Neutrophil (primary cell): ENCODE measurements at regions not wholly inside any gene's neighbourhood (a gene's known extent, or its start where the extent isn't known, plus 50 kb on each side); places are given as distances from the start of the nearest gene placed in this dataset.
A peak's percentile ranks its signal among the peaks of the same experiment; 100 is the strongest.

Experiments used
- H3K27ac ChIP-seq: fragments of 200-600 bp; sonication (generic); 2 replicates; pipeline ENCODE4 v1.5.1; 2016; ENCODE audit warnings: mild to moderate bottlenecking, moderate library complexity
- H3K27me3 ChIP-seq: fragments of 200-600 bp; sonication (generic); 2 replicates; pipeline ENCODE4 v1.6.0; 2016; ENCODE audit warnings: mild to moderate bottlenecking
- H3K36me3 ChIP-seq: fragments of 200-600 bp; sonication (generic); 2 replicates; pipeline ENCODE4 v1.5.1; 2017
- H3K4me1 ChIP-seq, 2 experiments: fragments of 200-600 bp in 1 of 2; sonication (generic) in 1 of 2; 1 replicate in 1 of 2; 2 replicates in 1 of 2; pipeline versions ENCODE4 v1.5.1 to v1.6.1; 2013 to 2016; ENCODE audit warnings: low read depth in 1 of 2, low read length in 1 of 2, mild to moderate bottlenecking in 1 of 2, moderate library complexity in 1 of 2; ENCODE audit not compliant: control insufficient read depth in 1 of 2, insufficient read depth in 1 of 2
- H3K4me3 ChIP-seq, 2 experiments: fragments of 200-600 bp in 1 of 2; sonication (generic) in 1 of 2; 1 replicate in 1 of 2; 2 replicates in 1 of 2; pipeline ENCODE4 v1.5.1; 2013 to 2016; ENCODE audit warnings: low read depth in 1 of 2, low read length in 1 of 2, mild to moderate bottlenecking in 1 of 2, moderate library complexity in 1 of 2
- H3K9me3 ChIP-seq: fragments of 200-600 bp; sonication (generic); 2 replicates; pipeline ENCODE4 v1.5.1; 2016
- CTCF ChIP-seq: fragments of 200-600 bp; sonication (generic); IDR thresholded peaks from 2 replicates; pipeline ENCODE4 v1.5.1; 2016; ENCODE audit warnings: antibody characterized with exemption

DNA sequence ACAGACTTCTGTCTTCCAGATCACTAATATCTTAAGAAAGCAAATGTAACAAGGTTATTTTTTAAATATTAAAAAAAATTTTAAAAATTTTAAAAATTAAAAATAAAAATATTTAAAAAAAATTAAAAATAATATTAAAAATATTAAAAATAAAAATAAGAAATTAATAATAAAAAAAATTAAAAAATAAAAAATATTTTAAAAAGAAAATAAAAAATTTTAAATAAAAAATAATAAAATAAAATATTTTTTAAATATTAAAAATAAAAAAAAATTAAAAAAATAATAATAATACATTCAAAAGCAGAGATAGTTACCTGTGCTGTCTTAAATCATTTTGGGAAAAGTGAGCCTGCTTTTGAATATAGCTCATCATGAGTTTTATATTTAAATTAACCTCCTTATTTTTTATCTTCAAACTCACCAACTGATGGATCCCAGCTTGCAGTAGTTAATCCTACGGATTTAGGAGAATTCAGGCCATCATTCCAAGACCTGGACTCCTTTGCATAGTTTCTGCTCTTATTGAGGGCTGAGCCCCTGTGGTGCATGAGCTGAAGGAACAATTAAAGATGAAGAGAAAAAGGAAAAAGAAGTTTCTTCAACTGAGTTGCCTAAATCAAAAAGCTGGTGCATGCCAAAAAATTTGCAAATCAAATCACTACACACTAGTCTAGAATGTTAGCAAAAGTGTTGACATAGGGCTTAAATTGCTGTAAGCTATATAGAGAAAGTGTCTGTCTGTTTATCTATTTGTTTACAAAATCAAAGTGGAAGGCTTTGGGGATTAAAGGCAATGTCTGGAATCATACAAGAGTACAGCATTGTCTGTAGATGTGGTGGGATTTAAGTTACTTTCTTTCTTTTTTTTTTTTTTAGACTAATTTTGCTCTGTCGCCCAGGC is 50.5 kb upstream of the ZNF438 start:
- H3K36me3 ChIP-seq: no peaks in the 10 kb centered on the region

GRCh38 chr10:31083765-31084184 is 52.1 kb upstream of the ZNF438 start:
- Histone ChIP-seq H3K9me3 (no peaks in the 10 kb centered on the region), H3K36me3 (no peaks in the 10 kb centered on the region), H3K27me3 (no peaks in the 10 kb centered on the region), H3K27ac (no peak overlapping the region), H3K4me3 (no peak overlapping the region), H3K4me1 (peaks cover 0 to 5% of the 10 kb centered on the region in 2 experiments)
- TF ChIP-seq CTCF: peak; percentile 50

More for the DNA sequence above, 50.5 kb upstream of the ZNF438 start:
- H3K9me3 ChIP-seq: no peaks in the 10 kb centered on the region
- H3K27me3 ChIP-seq: no peaks in the 10 kb centered on the region
- H3K27ac ChIP-seq: no peak overlapping the region
- no peak for TF ChIP-seq CTCF
- peaks cover 0 to 5% of the 10 kb centered on the region in 2 experiments for H3K4me1 ChIP-seq
- H3K4me3 ChIP-seq: no peak overlapping the region

DNA sequence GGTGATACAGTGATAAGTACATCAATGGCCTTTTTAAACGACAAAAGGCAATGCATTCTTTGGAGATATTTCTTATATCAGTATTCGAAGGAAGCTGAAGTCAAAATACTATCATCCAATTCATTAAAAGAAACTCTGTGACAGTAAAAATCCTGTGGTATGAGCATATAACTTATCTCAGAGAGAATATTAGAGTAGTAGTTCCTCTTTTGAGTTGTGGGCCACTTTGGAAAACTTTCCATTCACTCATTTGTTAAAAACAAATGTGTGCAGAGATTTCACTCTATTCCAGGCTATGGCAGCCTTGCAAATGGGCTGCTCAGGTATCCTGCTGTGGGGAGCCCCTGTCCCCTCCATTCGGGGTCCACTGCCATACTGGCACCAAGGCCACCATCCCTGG is 55.3 kb upstream of the ZNF438 start:
- no peak for TF ChIP-seq CTCF
- Histone ChIP-seq H3K4me3 (no peak overlapping the region), H3K27me3 (no peaks in the 10 kb centered on the region), H3K9me3 (no peaks in the 10 kb centered on the region), H3K27ac (no peak overlapping the region), H3K36me3 (no peaks in the 10 kb centered on the region), H3K4me1 (peaks cover 0 to 5% of the 10 kb centered on the region in 2 experiments)

GRCh38 chr10:31087851-31088250 is 56.2 kb upstream of the ZNF438 start:
- H3K4me1 ChIP-seq: peaks cover 5 to 10% of the 10 kb centered on the region in 2 experiments
- TF ChIP-seq CTCF: no peak
- no peaks in the 10 kb centered on the region for H3K36me3 ChIP-seq

DNA sequence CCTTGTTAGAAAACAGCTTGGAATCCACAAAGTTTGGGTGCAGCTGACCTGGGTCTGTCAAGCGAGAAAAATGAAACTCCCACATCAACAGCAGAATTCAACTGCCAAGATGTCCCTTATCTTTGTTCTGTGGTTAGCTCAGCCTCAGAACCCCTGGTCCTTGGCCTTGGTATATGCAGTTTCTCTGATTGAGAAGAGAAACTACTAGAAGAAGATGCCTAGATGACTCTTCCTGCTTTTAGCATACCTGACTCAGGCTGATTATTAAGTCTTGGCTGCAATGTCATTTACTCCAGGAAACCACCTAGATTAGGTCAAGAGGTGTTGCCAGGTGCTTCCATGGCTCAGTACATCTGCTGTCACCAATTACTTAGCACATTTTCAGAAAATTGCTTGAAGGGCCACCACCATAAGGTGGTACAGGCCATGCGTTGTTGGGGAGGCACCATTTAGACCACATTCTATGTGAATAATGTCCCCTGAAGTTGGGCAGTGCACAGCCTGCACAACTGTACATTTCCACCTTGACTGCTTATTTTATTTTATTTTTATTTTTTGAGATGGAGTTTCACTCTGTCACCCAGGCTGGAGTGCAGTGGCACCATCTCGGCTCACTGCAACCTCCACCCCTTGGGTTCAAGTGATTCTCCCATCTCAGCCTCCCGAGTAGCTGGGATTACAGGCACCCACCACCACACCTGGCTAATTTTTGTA is 59.4 kb upstream of the ZNF438 start:
- Histone ChIP-seq H3K4me1 (peaks cover 5% of the 10 kb centered on the region in 2 experiments), H3K27me3 (no peaks in the 10 kb centered on the region), H3K27ac (no peak overlapping the region), H3K9me3 (no peaks in the 10 kb centered on the region), H3K4me3 (no peak overlapping the region), H3K36me3 (no peaks in the 10 kb centered on the region)
- TF ChIP-seq CTCF: no peak

More at GRCh38 chr10:31087851-31088250, 56.2 kb upstream of the ZNF438 start:
- H3K27me3 ChIP-seq: no peaks in the 10 kb centered on the region
- no peak overlapping the region for H3K4me3 ChIP-seq
- no peaks in the 10 kb centered on the region for H3K9me3 ChIP-seq
- H3K27ac ChIP-seq: no peak overlapping the region
